Stromal cell of bone marrow (primary cell): ENCODE measurements at regions not wholly inside any gene's neighbourhood (a gene's known extent, or its start where the extent isn't known, plus 50 kb on each side); places are given as distances from the start of the nearest gene placed in this dataset.
A peak's percentile ranks its signal among the peaks of the same experiment; 100 is the strongest.
"Not testable (repeated sequence)": the region's sequence is repeated elsewhere in the genome, so short reads cannot be mapped to it uniquely, and the experiment has no call there.

ENCODE experiments used
- DNase-seq: peaks from one replicate; pipeline ENCODE4 v3.0.0-alpha.2; 2012; ENCODE audit warnings: low read depth

GRCh38 chrX:37904833-37905232 is 57.5 kb upstream of the DYNLT3 start:
- no peak for DNase-seq

DNA sequence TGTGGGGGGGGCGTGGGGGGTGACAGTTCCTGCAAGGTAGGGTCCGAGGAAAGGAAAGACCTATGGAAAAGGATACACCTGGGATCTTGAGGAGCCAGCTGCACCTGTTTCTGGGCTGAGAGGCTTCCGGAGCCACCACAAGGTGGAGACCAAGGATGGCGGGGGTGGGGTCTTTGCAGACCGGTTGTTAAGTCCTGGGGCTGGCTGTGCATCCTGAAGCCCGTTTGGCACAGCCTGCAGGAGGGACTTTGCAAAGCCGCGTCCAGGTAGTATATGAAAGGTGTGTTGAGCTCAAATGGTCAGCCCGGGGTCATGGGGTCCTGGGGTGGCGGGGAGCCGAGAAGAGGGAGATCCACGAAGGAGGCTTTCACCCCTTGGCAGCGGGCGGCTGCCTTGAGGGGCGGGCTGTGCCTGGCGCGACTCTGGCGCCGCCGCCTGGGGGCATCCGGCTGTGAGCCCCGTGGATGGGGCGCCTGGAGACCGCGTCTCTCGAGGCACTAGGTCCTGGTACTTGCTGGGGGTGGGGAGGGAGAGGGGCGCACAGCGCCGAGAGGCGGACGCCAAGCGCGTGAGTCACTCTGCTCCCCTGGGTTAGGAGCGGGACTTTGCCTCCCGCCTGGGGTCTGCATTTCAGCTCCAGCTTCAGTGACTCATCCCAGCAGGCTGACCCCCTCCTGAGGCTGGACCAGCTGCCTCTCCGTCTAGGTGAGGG is 58.2 kb upstream of the DYNLT3 start:
- DNase-seq = no peak

DNA sequence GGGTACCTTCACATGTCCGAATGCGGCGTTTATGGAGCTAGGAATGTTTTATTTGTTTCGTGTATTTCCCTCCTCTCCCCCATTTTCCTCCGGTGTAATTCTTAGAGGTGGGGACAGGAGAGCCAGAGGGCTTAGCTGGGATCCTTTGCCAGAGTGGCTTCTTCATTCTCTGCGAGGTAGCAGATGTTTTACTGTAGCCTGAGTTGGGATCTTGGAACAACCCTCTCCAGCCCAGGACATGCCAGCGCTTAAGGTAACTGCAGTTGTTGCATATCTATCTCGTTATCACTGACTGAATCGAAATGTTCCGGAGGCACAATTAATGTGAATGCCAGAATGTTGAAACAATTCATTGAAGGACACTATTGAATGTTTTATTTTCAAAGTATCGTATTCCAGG is 59.0 kb upstream of the DYNLT3 start:
- DNase-seq = no peak

DNA sequence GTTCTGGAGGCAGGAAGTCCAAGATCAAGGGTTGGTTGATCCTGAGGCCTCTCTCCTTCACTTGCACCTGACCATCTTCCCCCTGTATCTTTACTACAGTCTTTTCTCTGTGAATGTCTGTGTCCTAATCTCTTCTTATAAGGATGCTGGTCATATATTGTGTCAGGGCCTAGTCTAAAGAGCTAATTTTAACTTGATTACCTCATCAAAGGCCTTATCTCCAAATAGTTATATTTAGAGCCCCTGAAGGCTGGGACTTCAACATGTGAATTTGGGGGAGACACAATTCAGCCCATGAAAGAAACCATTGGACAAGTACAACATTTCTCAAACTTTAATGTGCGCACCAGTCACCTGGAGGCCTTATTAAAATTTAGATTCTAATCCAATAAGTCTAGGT is 62.8 kb upstream of the DYNLT3 start:
- no peak for DNase-seq

DNA sequence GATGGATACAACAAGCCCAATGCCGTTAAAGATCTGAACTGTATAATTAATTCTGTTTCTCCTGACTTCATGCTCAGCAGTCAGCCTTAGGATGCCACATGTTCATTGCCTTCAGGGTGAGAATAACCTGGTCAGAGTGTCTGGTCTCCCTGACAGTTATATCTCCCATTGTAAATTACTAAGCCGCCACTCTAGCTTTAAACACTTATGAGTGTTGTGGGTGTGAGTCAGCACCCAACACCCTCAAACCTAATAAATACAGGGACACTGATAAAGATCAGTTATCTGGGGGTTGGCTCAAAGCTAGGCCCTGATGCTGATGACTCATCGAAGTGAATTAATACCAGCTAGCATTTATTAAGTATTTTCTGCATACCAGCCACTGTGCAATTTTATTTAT is 64.9 kb upstream of the DYNLT3 start:
- no peak for DNase-seq

DNA sequence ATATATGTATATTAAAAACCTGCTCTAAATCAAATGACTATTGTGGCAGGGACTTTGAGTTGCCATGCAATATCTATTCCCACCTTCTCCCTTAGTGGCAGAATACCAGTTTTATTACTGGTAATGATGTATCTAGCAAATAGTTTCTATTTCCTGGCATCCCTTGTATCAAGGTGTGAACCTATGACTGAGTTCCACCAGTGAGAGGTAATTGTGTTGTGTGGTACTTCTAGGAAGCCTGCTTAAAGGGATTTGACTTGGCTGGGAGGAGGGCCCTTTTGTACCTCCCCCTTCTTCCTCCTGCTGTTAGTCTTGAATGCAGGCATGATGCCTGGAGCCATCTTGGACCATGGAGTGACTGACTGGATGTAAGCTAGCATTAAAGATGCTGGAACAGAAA is 65.4 kb upstream of the DYNLT3 start:
- DNase-seq = no peak

GRCh38 chrX:37918168-37918567 is 70.8 kb upstream of the DYNLT3 start:
- no peak for DNase-seq

GRCh38 chrX:37918703-37919102 is 71.3 kb upstream of the DYNLT3 start:
- no peak for DNase-seq

GRCh38 chrX:37921758-37922157 is 74.4 kb upstream of the DYNLT3 start:
- peak; percentile 56 for DNase-seq

- DNase-seq = no peak
These were observed 75.6 kb upstream of the DYNLT3 start for GRCh38 chrX:37922928-37923327.

GRCh38 chrX:37925761-37926160 is 78.4 kb upstream of the DYNLT3 start:
- not testable (repeated sequence) for DNase-seq

- peak; percentile 13 for DNase-seq
These were observed 79.3 kb upstream of the DYNLT3 start for GRCh38 chrX:37926700-37927099.

DNA sequence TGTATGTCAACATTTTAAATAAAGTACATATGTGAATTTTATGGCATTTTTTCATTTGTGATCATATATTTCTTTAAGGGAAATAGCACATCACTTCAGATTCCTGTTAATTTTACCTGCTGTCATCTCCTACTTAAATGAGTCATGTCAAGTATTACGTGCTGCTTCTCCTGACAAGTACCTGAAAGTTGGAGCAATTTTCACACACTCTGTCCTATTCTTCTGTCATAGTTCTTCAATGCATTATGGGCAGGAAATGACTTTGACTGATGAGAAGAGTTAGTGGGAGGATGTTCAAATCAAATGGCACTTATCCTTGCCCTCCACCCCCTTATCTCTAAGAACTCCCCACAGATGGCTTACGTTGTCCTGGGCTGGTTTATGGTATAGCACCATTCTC is 64.2 kb upstream of the SYTL5 start:
- no peak for DNase-seq

DNA sequence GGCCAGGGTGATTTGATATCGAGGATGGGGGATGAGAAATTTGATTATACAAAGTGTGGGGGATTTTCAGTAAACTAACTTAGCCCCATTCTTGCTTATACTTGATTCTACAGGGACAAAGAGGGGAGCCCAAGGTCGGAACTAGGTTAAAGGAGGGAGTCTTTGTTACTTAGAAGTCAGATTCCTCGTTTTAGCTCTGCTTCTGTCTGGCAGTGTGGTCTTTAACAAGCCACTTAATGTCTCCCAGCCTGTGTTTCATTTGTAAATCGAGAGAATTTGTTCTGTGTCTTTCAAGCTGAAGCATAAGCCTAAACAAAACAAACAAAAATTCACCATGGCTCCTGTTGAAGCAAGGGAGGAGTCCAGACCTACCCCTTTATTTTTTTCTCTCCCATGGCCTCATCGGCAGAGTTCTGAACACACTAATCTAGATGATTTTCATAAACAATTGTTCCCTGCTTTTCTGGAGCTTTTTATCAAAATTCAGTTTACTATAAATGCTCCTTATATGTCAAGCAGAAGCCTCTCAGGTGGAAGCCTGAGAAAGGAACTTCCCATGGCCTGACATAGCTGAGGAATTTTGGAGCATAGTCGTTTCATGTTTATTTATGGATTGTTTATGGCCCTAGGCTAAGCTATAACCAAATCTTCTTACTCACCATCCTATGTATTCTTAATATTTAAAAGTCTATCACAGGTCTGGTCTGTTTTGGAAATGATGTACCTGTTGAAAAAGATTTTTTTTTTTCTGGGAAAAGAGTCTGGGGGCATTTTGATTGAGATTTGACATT is 62.6 kb upstream of the SYTL5 start:
- no peak for DNase-seq

GRCh38 chrX:37946197-37946596 is 60.2 kb upstream of the SYTL5 start:
- DNase-seq = no peak

- DNase-seq = no peak
These were observed 51.1 kb upstream of the SYTL5 start for GRCh38 chrX:37955273-37955672.

- DNase-seq = no peak
These were observed 50.1 kb upstream of the SYTL5 start for GRCh38 chrX:37956223-37956622.
